Activated naive CD4-positive, alpha-beta T cell treated with anti-CD3 and anti-CD28 coated beads, Interleukin-2, amount 50 U/mL, for 24 hours (primary cell): ENCODE measurements at regions not wholly inside any gene's neighbourhood (a gene's known extent, or its start where the extent isn't known, plus 50 kb on each side); places are given as distances from the start of the nearest gene placed in this dataset.

Experiments
- H3K27ac Mint-ChIP-seq: one replicate; pipeline ENCODE4 v1.8.0; 2021; ENCODE audit warnings: mild to moderate bottlenecking, mixed read lengths
- H3K27me3 Mint-ChIP-seq: one replicate; pipeline ENCODE4 v1.8.0; 2021; ENCODE audit warnings: mixed read lengths
- H3K36me3 Mint-ChIP-seq: one replicate; pipeline ENCODE4 v1.8.0; 2021; ENCODE audit warnings: mixed read lengths
- H3K4me1 Mint-ChIP-seq: one replicate; pipeline ENCODE4 v1.8.0; 2021; ENCODE audit warnings: mixed read lengths
- H3K4me3 Mint-ChIP-seq: one replicate; pipeline ENCODE4 v1.8.0; 2021; ENCODE audit warnings: mild to moderate bottlenecking, mixed read lengths
- H3K9me3 Mint-ChIP-seq: one replicate; pipeline ENCODE4 v1.8.0; 2021; ENCODE audit warnings: mixed read lengths

DNA sequence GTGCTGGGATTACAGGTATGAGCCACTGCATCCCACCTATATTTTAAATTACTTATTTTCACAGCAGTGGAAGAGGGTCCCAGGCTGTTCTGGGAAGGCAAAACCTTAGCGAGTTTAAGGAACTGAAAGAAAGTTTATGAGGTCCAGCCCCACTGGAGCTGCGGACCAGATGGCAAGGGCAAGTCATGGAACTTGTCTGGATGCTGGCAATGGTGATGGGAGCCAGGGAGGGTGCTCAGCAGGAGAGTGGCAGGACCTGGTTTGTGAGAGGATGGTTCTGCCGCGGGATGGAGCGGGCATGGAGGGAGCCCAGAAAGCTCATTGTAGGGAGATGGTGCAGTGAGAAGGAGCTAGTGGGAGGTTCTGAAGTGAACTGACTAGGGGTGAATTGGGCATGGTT is 50.6 kb upstream of the SLC45A1 start:
- no peaks in the 10 kb centered on the region for H3K27me3 Mint-ChIP-seq
- H3K4me1 Mint-ChIP-seq = no peaks in the 10 kb centered on the region
- no peak overlapping the region for H3K27ac Mint-ChIP-seq

DNA sequence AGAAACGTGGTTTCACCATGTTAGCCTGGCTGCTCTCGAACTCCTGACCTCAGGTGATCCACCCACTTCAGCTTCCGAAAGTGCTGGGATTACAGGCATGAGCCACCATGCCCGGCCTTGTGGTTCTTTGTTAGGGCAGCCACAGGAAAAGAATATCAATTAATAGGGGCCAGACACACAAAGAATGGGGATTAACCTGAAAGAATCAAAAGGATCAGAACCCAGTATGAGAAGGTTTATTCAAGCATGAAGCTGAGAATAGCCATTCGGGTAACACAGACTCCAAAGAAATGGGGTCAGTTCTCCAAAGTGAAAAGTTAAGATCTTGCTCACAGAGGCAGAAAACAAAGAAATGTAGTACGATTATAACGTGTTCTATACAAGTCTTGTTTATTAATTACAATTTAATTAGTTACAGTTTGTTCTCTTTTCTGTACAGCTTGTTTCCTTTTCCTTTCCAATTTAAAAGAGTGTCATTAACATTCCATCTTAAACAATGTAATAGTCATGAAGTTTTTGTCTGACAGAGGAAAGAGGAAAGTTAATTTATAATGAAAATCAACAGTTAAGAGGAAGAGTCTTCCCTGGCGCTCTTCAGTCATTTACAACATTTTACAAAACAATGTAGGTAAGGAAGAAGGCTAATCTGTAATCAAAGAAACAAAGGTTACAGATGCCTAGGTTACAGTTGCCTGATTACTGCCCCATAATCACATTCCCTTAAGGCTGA is 51.3 kb upstream of the SLC45A1 start:
- Mint-ChIP-seq H3K36me3 (no peaks in the 10 kb centered on the region), H3K4me3 (no peak overlapping the region), H3K27ac (no peak overlapping the region), H3K9me3 (no peaks in the 10 kb centered on the region), H3K4me1 (no peaks in the 10 kb centered on the region), H3K27me3 (no peaks in the 10 kb centered on the region)

More for the DNA sequence above, 50.6 kb upstream of the SLC45A1 start:
- Mint-ChIP-seq H3K36me3 (no peaks in the 10 kb centered on the region), H3K4me3 (no peak overlapping the region), H3K9me3 (no peaks in the 10 kb centered on the region)

DNA sequence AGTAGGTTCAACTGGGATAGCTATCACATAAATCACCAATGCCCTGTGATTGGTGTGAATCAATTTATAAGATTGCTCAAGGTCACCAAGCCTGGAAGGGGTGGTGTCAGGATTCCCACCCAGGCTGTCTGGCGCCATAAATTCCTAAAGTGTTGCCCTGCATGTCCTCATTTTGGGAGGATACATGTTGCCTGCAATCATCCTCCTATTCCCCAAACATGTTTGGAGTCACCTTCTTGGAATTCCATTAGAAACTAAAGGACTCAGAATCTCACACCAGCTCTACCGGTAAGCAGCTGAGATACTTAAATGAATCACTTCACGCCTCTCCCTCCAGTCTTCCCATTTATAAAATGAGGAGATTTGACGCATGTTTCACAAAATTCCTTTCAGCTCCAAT is 54.1 kb upstream of the SLC45A1 start:
- H3K27ac Mint-ChIP-seq = no peak overlapping the region
- H3K9me3 Mint-ChIP-seq = no peaks in the 10 kb centered on the region
- no peaks in the 10 kb centered on the region for H3K27me3 Mint-ChIP-seq
- no peak overlapping the region for H3K4me3 Mint-ChIP-seq
- no peaks in the 10 kb centered on the region for H3K4me1 Mint-ChIP-seq
- no peaks in the 10 kb centered on the region for H3K36me3 Mint-ChIP-seq

DNA sequence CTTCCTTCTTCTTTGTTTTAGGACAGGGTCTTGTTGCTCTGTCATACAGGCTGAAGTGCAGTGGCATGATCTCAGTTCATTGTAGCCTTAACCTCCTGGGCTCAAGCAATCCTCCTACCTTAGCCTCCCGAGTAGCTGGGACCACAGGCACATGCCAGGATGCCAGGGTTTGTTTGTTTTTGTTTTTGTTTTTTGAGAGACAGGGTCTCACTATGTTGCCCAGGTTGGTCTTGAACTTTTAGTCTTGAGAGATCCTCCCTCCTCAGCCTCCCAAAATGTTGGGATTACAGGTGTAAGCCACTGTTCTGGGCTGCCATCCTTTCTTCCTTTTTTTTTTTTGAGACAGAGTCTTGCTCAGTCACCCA is 56.5 kb upstream of the SLC45A1 start:
- H3K27ac Mint-ChIP-seq = no peak overlapping the region

DNA sequence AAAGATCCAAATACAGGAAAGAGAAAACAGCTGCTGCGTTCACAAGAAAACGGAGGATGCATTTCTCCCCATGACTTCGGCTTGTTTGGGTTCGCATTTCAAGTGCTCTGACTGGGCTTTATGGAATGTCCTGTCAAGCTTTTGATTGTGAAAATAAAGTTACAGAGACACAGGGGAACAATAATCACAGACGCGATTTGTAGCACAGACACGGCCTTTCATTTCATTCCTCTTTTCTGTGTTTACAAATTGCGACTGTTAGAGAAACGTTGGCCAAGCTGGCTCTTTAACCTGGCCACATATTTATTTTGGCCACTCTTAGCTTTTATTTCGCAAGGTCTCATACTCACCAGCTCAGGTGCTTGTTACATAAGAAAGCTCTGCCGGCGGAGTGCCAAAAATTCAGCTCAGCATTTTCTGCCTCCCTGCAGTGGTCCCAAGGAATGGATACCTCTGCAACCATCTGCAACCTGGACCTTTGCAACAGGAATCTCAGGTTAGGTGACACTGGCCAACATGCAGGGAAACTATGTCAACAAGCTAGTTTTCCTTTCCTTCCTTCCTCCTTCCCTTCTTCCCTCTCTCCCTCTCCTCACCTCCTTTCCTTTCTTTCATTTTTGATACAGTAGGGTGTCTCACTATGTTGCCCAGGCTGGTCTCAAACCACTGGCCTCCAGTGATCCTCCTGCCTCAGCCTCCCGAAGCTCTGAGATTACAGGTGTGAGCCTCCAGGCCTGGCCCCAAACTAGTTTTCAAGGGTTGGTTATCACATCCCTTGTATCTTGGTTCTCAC is 58.2 kb upstream of the SLC45A1 start:
- H3K4me3 Mint-ChIP-seq = no peak overlapping the region
- no peaks in the 10 kb centered on the region for H3K4me1 Mint-ChIP-seq
- H3K36me3 Mint-ChIP-seq = no peaks in the 10 kb centered on the region
- no peaks in the 10 kb centered on the region for H3K27me3 Mint-ChIP-seq
- no peak overlapping the region for H3K27ac Mint-ChIP-seq
- no peaks in the 10 kb centered on the region for H3K9me3 Mint-ChIP-seq

More for the DNA sequence above, 56.5 kb upstream of the SLC45A1 start:
- no peaks in the 10 kb centered on the region for H3K36me3 Mint-ChIP-seq
- H3K27me3 Mint-ChIP-seq = no peaks in the 10 kb centered on the region
- H3K4me3 Mint-ChIP-seq = no peak overlapping the region
- H3K4me1 Mint-ChIP-seq = no peaks in the 10 kb centered on the region
- no peaks in the 10 kb centered on the region for H3K9me3 Mint-ChIP-seq

DNA sequence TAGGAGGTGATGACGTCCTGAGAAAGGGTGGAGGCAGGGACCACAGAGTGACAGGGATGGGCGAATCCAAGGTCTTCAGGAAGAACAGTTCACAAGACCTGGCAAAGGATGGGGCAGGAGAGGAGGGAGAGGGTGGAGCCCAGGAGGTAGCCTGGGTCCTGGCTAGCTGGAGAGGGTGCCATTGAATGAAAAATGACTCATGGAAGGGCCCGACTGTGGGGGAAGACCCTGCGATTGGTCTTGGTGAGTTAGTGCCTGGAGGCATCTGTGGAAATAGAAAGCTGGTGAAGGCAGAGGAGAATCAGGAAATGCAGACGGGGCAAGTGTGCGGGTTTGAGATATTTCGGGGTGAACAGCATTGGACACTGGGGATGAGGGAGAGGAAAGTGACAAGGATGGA is 60.3 kb upstream of the SLC45A1 start:
- H3K9me3 Mint-ChIP-seq = no peaks in the 10 kb centered on the region
- H3K27ac Mint-ChIP-seq = peak overlapping the region; percentile 13
- no peak overlapping the region for H3K4me3 Mint-ChIP-seq
- no peaks in the 10 kb centered on the region for H3K36me3 Mint-ChIP-seq
- H3K4me1 Mint-ChIP-seq = peaks cover 4% of the 10 kb centered on the region
- H3K27me3 Mint-ChIP-seq = no peaks in the 10 kb centered on the region

DNA sequence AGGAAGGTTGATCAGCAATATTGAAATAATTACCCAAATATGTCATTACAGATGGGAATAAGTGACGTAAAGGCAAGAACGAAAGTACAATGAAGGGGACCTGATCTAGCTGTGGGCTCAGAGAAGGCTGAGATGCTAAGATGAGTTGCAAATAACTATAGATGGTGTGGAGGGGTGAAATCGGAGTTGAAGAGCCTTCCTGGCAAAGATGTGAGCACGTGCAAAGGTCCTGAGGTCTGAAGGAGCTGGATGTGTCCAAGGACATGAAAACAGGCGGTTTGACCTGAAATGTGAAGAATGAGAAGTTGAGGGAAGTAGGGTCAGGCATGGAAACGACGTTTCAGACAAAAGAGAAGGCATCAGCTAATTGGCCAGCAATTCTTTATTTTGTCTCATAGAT is 61.6 kb upstream of the SLC45A1 start:
- H3K9me3 Mint-ChIP-seq = no peaks in the 10 kb centered on the region
- peaks cover 6% of the 10 kb centered on the region for H3K4me1 Mint-ChIP-seq
- H3K36me3 Mint-ChIP-seq = no peaks in the 10 kb centered on the region
- no peak overlapping the region for H3K4me3 Mint-ChIP-seq
- no peak overlapping the region for H3K27ac Mint-ChIP-seq
- H3K27me3 Mint-ChIP-seq = no peaks in the 10 kb centered on the region

DNA sequence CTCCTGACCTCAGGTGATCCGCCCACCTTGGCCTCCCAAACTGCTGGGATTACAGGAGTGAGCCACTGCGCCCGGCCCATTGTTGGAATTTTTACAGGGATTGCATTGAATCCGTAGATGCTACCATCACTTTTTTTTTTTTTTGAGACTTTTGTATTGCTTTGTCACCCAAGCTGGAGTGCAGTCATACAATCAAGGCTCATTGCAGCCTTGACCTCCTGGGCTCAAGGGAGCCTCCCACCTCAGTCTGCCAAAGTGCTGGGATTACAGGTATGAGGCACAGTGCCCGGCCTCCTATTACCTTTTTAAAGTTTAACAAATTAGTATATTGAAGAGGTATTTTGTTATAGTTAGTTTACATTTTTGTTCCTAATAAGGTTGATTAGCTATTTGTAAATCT is 62.2 kb upstream of the SLC45A1 start:
- Mint-ChIP-seq H3K27ac (no peak overlapping the region), H3K9me3 (no peaks in the 10 kb centered on the region), H3K27me3 (no peaks in the 10 kb centered on the region), H3K4me3 (no peak overlapping the region), H3K4me1 (peaks cover 6% of the 10 kb centered on the region), H3K36me3 (no peaks in the 10 kb centered on the region)

DNA sequence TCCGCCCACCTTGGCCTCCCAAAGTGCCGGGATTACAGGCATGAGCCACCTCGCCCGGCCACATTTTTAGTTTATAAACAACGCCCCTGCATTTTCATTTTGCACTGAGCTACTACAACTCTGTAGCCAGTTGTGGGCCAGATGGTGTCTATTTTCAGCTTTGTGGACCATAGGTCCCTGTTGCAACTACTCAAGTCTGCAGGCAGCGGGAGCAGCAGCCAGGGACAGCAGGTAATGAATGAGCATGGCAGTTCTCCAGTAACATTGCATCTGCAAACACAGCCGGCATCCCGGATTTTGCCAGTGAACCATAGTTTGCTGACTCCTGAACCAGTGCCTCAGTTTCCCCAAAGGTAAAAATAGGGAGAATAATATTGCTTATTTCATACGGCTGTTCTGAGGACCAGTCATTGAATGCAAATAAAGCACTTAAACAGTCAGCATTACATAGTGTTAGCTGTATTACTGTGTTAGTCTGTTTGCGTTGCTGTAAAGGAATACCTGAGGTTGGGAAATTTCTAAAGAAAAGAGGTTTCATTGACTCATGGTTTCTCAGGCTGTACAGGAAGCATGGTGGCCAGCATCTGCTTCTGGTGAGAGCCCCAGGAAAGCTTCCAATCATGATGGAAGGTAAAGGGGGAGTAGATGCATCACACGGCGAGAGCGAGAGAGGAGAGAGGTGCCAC is 65.5 kb upstream of the SLC45A1 start:
- H3K36me3 Mint-ChIP-seq = no peaks in the 10 kb centered on the region
- no peaks in the 10 kb centered on the region for H3K9me3 Mint-ChIP-seq
- H3K4me3 Mint-ChIP-seq = no peak overlapping the region
- H3K4me1 Mint-ChIP-seq = peaks cover 12% of the 10 kb centered on the region
- H3K27ac Mint-ChIP-seq = no peak overlapping the region
- no peaks in the 10 kb centered on the region for H3K27me3 Mint-ChIP-seq

DNA sequence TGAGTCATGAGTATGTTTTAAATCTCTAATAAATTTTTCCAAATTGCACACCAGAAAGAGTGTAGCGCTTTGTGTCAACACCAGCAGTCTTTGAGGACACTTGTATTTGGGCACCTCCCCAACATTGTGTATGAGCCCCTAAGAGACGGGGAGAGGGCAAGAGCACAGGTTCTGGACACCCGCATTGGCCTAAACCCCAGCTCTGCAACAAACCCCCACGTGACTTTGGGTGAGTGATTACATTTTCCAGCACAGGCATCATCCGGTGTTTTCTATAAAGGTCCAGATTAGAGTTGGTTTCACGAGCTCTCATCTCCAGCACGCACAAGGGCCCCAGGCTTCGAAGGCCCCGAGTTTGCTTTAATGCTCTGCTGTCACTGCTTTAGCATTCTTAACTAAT is 66.3 kb upstream of the SLC45A1 start:
- H3K4me1 Mint-ChIP-seq = peaks cover 12% of the 10 kb centered on the region
- no peaks in the 10 kb centered on the region for H3K9me3 Mint-ChIP-seq
- no peaks in the 10 kb centered on the region for H3K36me3 Mint-ChIP-seq
- no peak overlapping the region for H3K27ac Mint-ChIP-seq
- no peaks in the 10 kb centered on the region for H3K27me3 Mint-ChIP-seq
- no peak overlapping the region for H3K4me3 Mint-ChIP-seq

DNA sequence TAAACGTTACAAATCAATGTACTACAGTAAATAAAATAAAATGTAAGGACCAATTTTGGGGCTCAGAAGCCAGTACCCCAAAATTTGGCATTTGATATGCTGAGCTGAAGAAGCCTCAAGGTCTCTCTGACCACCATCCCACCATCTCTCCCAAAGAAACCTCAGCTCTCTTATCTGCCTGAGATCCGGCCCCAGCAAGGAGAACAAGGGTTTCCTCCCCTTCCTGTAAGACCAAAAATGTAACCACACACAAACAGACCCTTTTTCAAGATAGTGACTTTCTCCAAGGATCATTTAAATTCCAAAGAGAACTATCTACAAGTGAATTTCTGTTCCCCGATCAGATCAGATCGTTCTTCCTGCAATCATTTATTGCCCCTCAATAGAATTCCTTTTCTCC is 68.1 kb upstream of the SLC45A1 start:
- no peak overlapping the region for H3K4me3 Mint-ChIP-seq
- no peak overlapping the region for H3K27ac Mint-ChIP-seq
- H3K36me3 Mint-ChIP-seq = no peaks in the 10 kb centered on the region
- no peaks in the 10 kb centered on the region for H3K27me3 Mint-ChIP-seq
- H3K9me3 Mint-ChIP-seq = no peaks in the 10 kb centered on the region
- H3K4me1 Mint-ChIP-seq = peaks cover 12% of the 10 kb centered on the region

DNA sequence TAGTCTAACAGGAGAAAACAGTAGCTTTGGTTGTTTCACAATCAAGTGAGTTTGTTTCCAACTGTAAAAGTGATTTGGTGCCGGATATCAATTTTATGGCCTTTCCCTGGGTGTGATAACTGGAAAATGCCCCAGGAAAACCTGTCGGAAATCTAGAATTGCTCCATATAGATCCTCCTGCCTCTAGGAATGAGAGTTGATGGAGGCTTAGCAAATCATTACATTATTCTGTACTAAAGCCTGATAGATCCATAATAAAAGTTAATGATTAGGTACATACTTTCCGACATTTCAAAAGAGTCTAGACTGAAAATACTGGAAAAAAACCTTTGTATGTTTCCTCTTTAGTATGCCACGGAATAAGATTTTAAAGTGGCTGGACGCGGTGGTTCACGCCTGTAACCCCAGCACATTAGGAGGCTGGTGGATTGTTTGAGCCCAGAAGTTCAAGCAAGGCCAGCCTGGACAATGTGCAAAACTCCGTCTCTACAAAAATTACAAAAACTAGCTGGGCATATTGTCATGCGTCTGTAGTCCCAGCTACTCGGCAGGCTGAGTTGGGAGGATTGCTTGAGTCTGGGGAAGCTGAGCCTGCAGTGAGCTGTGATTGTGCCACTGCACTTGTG is 70.0 kb upstream of the SLC45A1 start:
- H3K4me1 Mint-ChIP-seq = peaks cover 11% of the 10 kb centered on the region
- no peaks in the 10 kb centered on the region for H3K27me3 Mint-ChIP-seq
- H3K27ac Mint-ChIP-seq = no peak overlapping the region
- no peak overlapping the region for H3K4me3 Mint-ChIP-seq
- no peaks in the 10 kb centered on the region for H3K36me3 Mint-ChIP-seq
- no peaks in the 10 kb centered on the region for H3K9me3 Mint-ChIP-seq

DNA sequence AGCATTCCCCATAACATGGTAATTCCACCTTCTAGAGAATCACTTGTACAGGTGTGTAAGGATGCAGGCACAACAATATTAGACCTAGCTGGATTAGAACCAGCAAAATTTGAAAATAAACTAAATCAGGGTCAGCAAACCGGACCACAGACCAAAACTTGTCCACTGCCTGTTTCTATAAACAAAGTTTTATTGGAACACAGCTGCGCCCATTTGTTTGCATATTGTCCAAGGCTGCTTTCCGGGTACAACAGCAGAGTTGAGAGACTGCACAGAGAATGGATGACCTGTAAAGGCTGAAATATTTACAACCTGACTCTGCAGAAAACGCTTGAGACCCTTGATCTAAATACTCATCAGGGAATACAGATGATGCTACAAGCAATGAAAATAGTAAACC is 73.6 kb upstream of the SLC45A1 start:
- peaks cover 3% of the 10 kb centered on the region for H3K27me3 Mint-ChIP-seq
- H3K9me3 Mint-ChIP-seq = no peaks in the 10 kb centered on the region
- no peak overlapping the region for H3K27ac Mint-ChIP-seq
- no peaks in the 10 kb centered on the region for H3K36me3 Mint-ChIP-seq
- H3K4me3 Mint-ChIP-seq = no peak overlapping the region
- H3K4me1 Mint-ChIP-seq = peaks cover 5% of the 10 kb centered on the region

DNA sequence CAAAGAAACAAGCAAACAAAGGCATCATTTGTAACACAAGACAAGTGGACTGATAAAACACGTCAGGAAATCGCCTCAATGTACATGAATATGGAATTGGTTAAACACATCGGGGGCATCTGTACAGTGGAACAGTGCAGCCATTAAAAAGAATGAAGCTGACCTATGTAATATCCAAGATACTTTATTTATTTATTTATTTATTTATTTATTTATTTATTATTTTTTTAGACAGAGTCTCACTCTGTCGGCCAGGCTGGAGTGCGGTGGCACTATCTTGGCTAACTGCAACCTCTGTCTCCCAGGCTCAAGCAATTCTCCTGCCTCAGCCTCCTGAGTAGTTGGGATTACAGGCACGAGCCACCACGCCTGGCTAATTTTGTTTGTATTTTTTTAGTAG is 75.4 kb upstream of the SLC45A1 start:
- Mint-ChIP-seq H3K9me3 (no peaks in the 10 kb centered on the region), H3K4me1 (peaks cover 5% of the 10 kb centered on the region), H3K27ac (no peak overlapping the region), H3K4me3 (no peak overlapping the region), H3K27me3 (peaks cover 3% of the 10 kb centered on the region), H3K36me3 (no peaks in the 10 kb centered on the region)

DNA sequence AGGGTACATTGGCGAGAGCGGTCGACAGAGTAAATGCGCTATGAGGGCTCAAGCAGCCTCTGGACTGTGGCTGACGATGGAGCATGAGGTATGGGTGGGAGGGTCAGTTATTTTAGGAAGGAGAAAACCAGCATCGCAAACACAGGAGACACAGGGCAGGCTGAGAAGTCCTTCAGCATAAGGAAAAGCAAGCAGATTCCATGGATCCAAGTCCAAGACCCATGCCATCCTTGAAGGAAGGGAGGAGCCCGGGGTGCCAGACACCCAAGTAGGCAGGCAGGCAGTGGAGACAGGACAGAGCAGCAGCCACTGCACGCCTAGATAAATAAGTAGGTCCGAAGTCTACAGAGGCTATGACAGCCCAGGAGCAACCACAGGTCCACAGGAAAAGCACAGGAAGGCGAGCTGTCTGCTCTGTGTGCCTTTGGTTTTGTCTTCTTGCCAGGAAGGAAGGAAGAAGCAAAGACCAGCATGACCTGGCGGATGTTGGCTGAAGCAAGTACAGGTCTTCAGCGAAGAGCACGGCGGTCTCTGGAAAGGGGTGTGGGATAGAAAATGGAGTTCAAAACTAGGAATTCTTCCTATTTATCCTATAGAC is 76.4 kb upstream of the SLC45A1 start:
- Mint-ChIP-seq H3K4me1 (peaks cover 5% of the 10 kb centered on the region), H3K27ac (no peak overlapping the region), H3K4me3 (no peak overlapping the region), H3K36me3 (no peaks in the 10 kb centered on the region), H3K27me3 (peaks cover 3% of the 10 kb centered on the region), H3K9me3 (no peaks in the 10 kb centered on the region)
